ENCODE measurements at regions not wholly inside any gene's neighbourhood (a gene's known extent, or its start where the extent isn't known, plus 50 kb on each side); places are given as distances from the start of the nearest gene placed in this dataset.

GRCh38 chr6:79423216-79423615 is 114.0 kb downstream of the LCA5 start:
- TF ChIP-seq CTCF (IDR thresholded peaks at IDR 0.05) (no peak), POLR2A (IDR thresholded peaks at IDR 0.05) (no peak)

Data from testis (tissue), 2 donors.